ENCODE measurements at regions not wholly inside any gene's neighbourhood (a gene's known extent, or its start where the extent isn't known, plus 50 kb on each side); places are given as distances from the start of the nearest gene placed in this dataset.
A peak's percentile ranks its signal among the peaks of the same experiment; 100 is the strongest.

DNA sequence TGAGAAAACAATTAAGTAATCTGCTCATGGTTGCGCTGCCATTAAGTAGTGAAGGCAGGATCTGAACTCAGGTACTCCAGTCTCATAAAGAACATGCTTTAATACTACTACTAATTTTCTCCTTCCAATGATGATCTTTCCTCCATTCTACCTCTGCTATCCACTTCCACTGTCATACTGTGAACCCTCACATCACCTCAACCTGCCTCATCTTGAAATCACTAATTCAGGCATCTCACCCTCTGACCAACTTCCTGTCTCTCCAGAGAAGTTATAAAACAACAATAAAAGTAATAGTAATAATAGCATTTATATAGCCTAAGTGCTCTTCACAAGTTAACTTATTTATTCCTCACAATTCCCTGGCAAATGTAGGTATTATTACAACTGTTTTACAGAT is 57.1 kb upstream of the PSMA1 start:
- no peak for TF ChIP-seq RAD21 (IDR thresholded peaks at IDR 0.05; ENCODE audit: low read depth)
- no peak for TF ChIP-seq ZBTB7A (IDR thresholded peaks at IDR 0.05; ENCODE audit: low read depth)
- TF ChIP-seq USF1 (IDR thresholded peaks at IDR 0.05): no peak
- no peak for TF ChIP-seq EP300 (IDR thresholded peaks at IDR 0.05; ENCODE audit: borderline replicate concordance)
- no peak for TF ChIP-seq TAF1 (IDR thresholded peaks at IDR 0.05; ENCODE audit: low read depth)
- TF ChIP-seq, protein P1, sequence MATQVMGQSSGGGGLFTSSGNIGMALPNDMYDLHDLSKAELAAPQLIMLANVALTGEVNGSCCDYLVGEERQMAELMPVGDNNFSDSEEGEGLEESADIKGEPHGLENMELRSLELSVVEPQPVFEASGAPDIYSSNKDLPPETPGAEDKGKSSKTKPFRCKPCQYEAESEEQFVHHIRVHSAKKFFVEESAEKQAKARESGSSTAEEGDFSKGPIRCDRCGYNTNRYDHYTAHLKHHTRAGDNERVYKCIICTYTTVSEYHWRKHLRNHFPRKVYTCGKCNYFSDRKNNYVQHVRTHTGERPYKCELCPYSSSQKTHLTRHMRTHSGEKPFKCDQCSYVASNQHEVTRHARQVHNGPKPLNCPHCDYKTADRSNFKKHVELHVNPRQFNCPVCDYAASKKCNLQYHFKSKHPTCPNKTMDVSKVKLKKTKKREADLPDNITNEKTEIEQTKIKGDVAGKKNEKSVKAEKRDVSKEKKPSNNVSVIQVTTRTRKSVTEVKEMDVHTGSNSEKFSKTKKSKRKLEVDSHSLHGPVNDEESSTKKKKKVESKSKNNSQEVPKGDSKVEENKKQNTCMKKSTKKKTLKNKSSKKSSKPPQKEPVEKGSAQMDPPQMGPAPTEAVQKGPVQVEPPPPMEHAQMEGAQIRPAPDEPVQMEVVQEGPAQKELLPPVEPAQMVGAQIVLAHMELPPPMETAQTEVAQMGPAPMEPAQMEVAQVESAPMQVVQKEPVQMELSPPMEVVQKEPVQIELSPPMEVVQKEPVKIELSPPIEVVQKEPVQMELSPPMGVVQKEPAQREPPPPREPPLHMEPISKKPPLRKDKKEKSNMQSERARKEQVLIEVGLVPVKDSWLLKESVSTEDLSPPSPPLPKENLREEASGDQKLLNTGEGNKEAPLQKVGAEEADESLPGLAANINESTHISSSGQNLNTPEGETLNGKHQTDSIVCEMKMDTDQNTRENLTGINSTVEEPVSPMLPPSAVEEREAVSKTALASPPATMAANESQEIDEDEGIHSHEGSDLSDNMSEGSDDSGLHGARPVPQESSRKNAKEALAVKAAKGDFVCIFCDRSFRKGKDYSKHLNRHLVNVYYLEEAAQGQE (IDR thresholded peaks at IDR 0.05; ENCODE audit: low read depth): no peak

DNA sequence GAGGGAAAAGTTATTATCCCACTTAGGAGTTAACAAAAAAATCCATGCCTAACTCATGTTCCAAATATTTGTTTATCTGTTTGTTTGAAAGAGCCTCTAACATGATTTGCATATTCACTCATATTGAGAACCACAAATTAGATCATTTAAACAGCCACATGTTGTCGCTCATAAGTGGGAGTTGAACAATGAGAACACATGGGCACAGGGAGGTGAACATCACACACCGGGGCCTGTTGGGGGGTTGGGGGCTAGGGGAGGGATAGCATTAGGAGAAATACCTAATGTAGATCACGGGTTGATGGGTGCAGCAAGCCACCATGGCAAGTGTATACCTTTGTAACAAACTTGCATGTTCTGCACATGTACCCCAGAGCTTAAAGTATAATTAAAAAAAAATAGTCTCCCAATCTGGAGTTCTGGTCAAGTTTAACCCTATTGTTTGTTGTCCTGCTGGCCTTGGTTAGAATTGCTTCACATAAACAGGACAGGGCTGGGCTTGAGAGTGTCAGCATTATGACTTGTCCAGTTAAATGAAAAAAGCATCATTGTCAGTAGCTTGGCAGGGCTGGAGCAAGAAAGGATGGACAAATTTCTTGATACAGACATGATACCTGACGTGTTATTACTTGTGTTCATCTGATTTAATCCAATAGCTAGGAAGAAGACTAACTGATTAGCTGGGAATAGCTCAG is 57.8 kb upstream of the PSMA1 start:
- TF ChIP-seq CREB1 (IDR thresholded peaks at IDR 0.05; ENCODE audit: low read depth) (no peak), YY1 (IDR thresholded peaks at IDR 0.05; ENCODE audit: low read depth) (no peak), RAD21 (IDR thresholded peaks at IDR 0.05; ENCODE audit: low read depth) (no peak), ZBTB7A (IDR thresholded peaks at IDR 0.05; ENCODE audit: low read depth) (no peak), NFIC (IDR thresholded peaks at IDR 0.05) (no peak), TAF1 (IDR thresholded peaks at IDR 0.05; ENCODE audit: low read depth) (no peak)
- TF ChIP-seq, protein P2, sequence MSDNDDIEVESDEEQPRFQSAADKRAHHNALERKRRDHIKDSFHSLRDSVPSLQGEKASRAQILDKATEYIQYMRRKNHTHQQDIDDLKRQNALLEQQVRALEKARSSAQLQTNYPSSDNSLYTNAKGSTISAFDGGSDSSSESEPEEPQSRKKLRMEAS (IDR thresholded peaks at IDR 0.05): no peak

GRCh38 chr11:14578541-14578956 is 58.4 kb upstream of the PSMA1 start:
- TF ChIP-seq NFIC (IDR thresholded peaks at IDR 0.05): peak; percentile 28; the same call in 1 of the 2 replicates
- TF ChIP-seq USF1 (IDR thresholded peaks at IDR 0.05): no peak

DNA sequence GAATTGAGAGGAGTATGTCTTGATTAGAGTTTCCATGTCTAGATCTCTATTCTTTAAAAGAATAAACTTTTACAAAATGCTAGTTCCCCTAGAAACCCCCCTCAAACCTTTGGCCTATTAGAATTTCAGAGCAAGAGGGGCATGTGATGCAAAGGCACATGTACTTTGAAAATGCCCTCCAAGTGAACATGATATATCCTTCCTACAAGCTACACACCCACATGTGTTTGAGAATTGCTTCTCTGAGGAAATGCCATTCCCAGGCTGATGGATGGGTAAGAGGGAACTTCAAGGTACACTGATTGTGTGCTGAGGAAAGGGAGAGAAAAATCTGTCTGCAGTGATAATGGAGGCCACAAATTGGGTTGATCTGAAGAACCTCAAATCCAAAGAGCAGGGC is 59.5 kb upstream of the PSMA1 start:
- no peak for TF ChIP-seq CREB1 (IDR thresholded peaks at IDR 0.05; ENCODE audit: low read depth)
- TF ChIP-seq YY1 (IDR thresholded peaks at IDR 0.05; ENCODE audit: low read depth): no peak
- no peak for TF ChIP-seq TAF1 (IDR thresholded peaks at IDR 0.05; ENCODE audit: low read depth)
- TF ChIP-seq, protein P1 (IDR thresholded peaks at IDR 0.05; ENCODE audit: low read depth): no peak
- no peak for TF ChIP-seq USF1 (IDR thresholded peaks at IDR 0.05)
- no peak for TF ChIP-seq EP300 (IDR thresholded peaks at IDR 0.05; ENCODE audit: borderline replicate concordance)
- TF ChIP-seq TCF12 (IDR thresholded peaks at IDR 0.05; ENCODE audit: low read depth): no peak
- TF ChIP-seq NFIC (IDR thresholded peaks at IDR 0.05): no peak
- no peak for TF ChIP-seq RAD21 (IDR thresholded peaks at IDR 0.05; ENCODE audit: low read depth)
- no peak for TF ChIP-seq FOXM1 (IDR thresholded peaks at IDR 0.05; ENCODE audit: borderline replicate concordance, low read depth)
- TF ChIP-seq ZBTB7A (IDR thresholded peaks at IDR 0.05; ENCODE audit: low read depth): no peak
- TF ChIP-seq CEBPB (IDR thresholded peaks at IDR 0.05): no peak
- no peak for TF ChIP-seq TEAD4 (IDR thresholded peaks at IDR 0.05)
- no peak for TF ChIP-seq EGR1 (IDR thresholded peaks at IDR 0.05)
- TF ChIP-seq, protein P2 (IDR thresholded peaks at IDR 0.05): no peak

DNA sequence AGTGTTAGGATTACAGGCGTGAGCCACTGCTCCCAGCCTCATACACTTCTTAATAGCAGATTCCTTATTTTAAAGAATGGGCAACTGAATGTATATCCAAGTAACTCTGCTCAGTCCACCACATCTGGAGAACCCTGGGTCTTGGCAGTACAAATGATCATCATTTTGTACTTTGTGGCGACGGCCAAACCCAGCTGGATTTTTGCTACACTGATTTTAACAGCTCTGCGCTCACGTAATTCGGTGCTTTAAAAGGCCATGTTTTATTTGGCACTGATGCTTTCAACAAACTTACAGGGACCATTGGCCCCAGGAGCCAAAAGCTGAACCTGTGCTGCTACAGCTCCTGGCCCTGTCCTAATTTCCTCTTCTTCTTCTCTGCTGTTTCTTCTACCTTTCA is 60.8 kb upstream of the PDE3B start:
- TF ChIP-seq TEAD4 (IDR thresholded peaks at IDR 0.05) (no peak), YY1 (IDR thresholded peaks at IDR 0.05; ENCODE audit: low read depth) (no peak), USF1 (IDR thresholded peaks at IDR 0.05) (no peak), TCF12 (IDR thresholded peaks at IDR 0.05; ENCODE audit: low read depth) (no peak), EGR1 (IDR thresholded peaks at IDR 0.05) (no peak), ZBTB7A (IDR thresholded peaks at IDR 0.05; ENCODE audit: low read depth) (no peak), RAD21 (IDR thresholded peaks at IDR 0.05; ENCODE audit: low read depth) (no peak), NFIC (IDR thresholded peaks at IDR 0.05) (no peak), CEBPB (IDR thresholded peaks at IDR 0.05) (no peak)
- TF ChIP-seq, protein P2 (IDR thresholded peaks at IDR 0.05): no peak
- TF ChIP-seq, protein P1 (IDR thresholded peaks at IDR 0.05; ENCODE audit: low read depth): no peak
